Neural progenitor cell (in vitro differentiated cells): ENCODE measurements at regions not wholly inside any gene's neighbourhood (a gene's known extent, or its start where the extent isn't known, plus 50 kb on each side); places are given as distances from the start of the nearest gene placed in this dataset.

Experiments used
- DNase-seq: peaks from one replicate; pipeline ENCODE4 v3.0.0-alpha.2; 2016; ENCODE audit warnings: low spot score
- H2AFZ ChIP-seq: fragments of 200-600 bp; sonication (generic); replicated peaks from 2 replicates; pipeline ENCODE4 v1.6.1; 2016; ENCODE audit warnings: antibody characterized with exemption
- H3F3A ChIP-seq: fragments of 200-600 bp; sonication (generic); 2 replicates; pipeline ENCODE4 v1.6.1; 2016; ENCODE audit warnings: antibody characterized with exemption, low read depth
- H3K27ac ChIP-seq: fragments of 200-600 bp; sonication (generic); 2 replicates; pipeline ENCODE4 v1.5.1; 2016; ENCODE audit warnings: mild to moderate bottlenecking
- H3K27me3 ChIP-seq: fragments of 200-600 bp; sonication (generic); 2 replicates; pipeline ENCODE4 v1.6.1; 2016; ENCODE audit warnings: mild to moderate bottlenecking, moderate library complexity
- H3K36me3 ChIP-seq: fragments of 200-600 bp; sonication (generic); 2 replicates; pipeline ENCODE4 v1.5.1; 2016
- H3K4me1 ChIP-seq: fragments of 200-600 bp; sonication (generic); 2 replicates; pipeline ENCODE4 v1.6.1; 2016; ENCODE audit warnings: mixed run types
- H3K4me2 ChIP-seq: fragments of 200-600 bp; sonication (generic); 2 replicates; pipeline ENCODE4 v1.6.1; 2016
- H3K4me3 ChIP-seq: fragments of 200-600 bp; sonication (generic); 2 replicates; pipeline ENCODE4 v1.5.1; 2016
- H3K79me2 ChIP-seq: fragments of 200-600 bp; sonication (generic); 2 replicates; pipeline ENCODE4 v1.6.1; 2016; ENCODE audit warnings: low read depth
- H3K9ac ChIP-seq: fragments of 200-600 bp; sonication (generic); 2 replicates; pipeline ENCODE4 v1.6.1; 2016
- H3K9me3 ChIP-seq: fragments of 200-600 bp; sonication (generic); 2 replicates; pipeline ENCODE4 v1.5.1; 2016; ENCODE audit warnings: low read depth
- H4K20me1 ChIP-seq: fragments of 200-600 bp; sonication (generic); 2 replicates; pipeline ENCODE4 v1.6.1; 2016; ENCODE audit warnings: low read depth
- H3K27ac Mint-ChIP-seq: 3 replicates; pipeline ENCODE4 v1.8.0; 2021; ENCODE audit warnings: mixed read lengths
- H3K27me3 Mint-ChIP-seq: 2 replicates; pipeline ENCODE4 v1.8.0; 2022; ENCODE audit warnings: low read depth, mild to moderate bottlenecking, inconsistent platforms, moderate library complexity, mixed read lengths; ENCODE audit not compliant: insufficient read depth
- H3K36me3 Mint-ChIP-seq: 3 replicates; pipeline ENCODE4 v1.8.0; 2021; ENCODE audit warnings: mixed read lengths
- H3K4me1 Mint-ChIP-seq: 3 replicates; pipeline ENCODE4 v1.8.0; 2021; ENCODE audit warnings: mixed read lengths
- H3K4me3 Mint-ChIP-seq: 3 replicates; pipeline ENCODE4 v1.8.0; 2021; ENCODE audit warnings: mild to moderate bottlenecking, moderate library complexity, mixed read lengths
- H3K9me3 Mint-ChIP-seq: 3 replicates; pipeline ENCODE4 v1.8.0; 2020; ENCODE audit warnings: mixed read lengths
- CTCF ChIP-seq: fragments of 200-600 bp; sonication (generic); IDR thresholded peaks from 2 replicates; pipeline ENCODE4 v1.5.1; 2017; ENCODE audit warnings: antibody characterized with exemption, mild to moderate bottlenecking
- EZH2 ChIP-seq: fragments of 200-600 bp; sonication (generic); IDR thresholded peaks from 2 replicates; pipeline ENCODE4 v1.6.1; 2017; ENCODE audit warnings: antibody characterized with exemption, mild to moderate bottlenecking, moderate library complexity
- EZH2phosphoT487 ChIP-seq: fragments of 200-600 bp; sonication (generic); IDR thresholded peaks from 2 replicates; pipeline ENCODE4 v1.6.1; 2017; ENCODE audit warnings: antibody characterized with exemption

GRCh38 chr13:44627441-44627840 is 51.3 kb upstream of the TSC22D1 start:
- Mint-ChIP-seq H3K36me3 (no peaks in the 10 kb centered on the region), H3K27ac (no peak overlapping the region), H3K4me3 (no peak overlapping the region), H3K9me3 (peaks cover 6% of the 10 kb centered on the region), H3K27me3 (peaks cover 2% of the 10 kb centered on the region), H3K4me1 (peaks cover 7% of the 10 kb centered on the region)
- H4K20me1 ChIP-seq = no peaks in the 10 kb centered on the region
- TF ChIP-seq EZH2 (no peak), CTCF (no peak), EZH2phosphoT487 (no peak)
- H3K4me3 ChIP-seq = no peak overlapping the region
- H3K36me3 ChIP-seq = no peaks in the 10 kb centered on the region
- DNase-seq = no peak
- H3K9me3 ChIP-seq = no peaks in the 10 kb centered on the region
- H3K9ac ChIP-seq = no peak overlapping the region
- no peak overlapping the region for H3K4me2 ChIP-seq
- no peak overlapping the region for H3K27ac ChIP-seq
- no peaks in the 10 kb centered on the region for H3K79me2 ChIP-seq
- H3F3A ChIP-seq = no peaks in the 10 kb centered on the region
- H3K27me3 ChIP-seq = no peaks in the 10 kb centered on the region
- no peak overlapping the region for H2AFZ ChIP-seq
- peaks cover 8% of the 10 kb centered on the region for H3K4me1 ChIP-seq

- no peaks in the 10 kb centered on the region for H4K20me1 ChIP-seq
- no peaks in the 10 kb centered on the region for H3K36me3 Mint-ChIP-seq
- H3F3A ChIP-seq = peaks cover 2% of the 10 kb centered on the region
- no peak for DNase-seq
- H3K27ac Mint-ChIP-seq = peak overlapping the region; percentile 13
- H3K27ac ChIP-seq = no peak overlapping the region
- H3K4me3 ChIP-seq = no peak overlapping the region
- H2AFZ ChIP-seq = no peak overlapping the region
- peaks cover 2% of the 10 kb centered on the region for H3K27me3 Mint-ChIP-seq
- H3K9ac ChIP-seq = no peak overlapping the region
- no peaks in the 10 kb centered on the region for H3K27me3 ChIP-seq
- peaks cover 6% of the 10 kb centered on the region for H3K9me3 Mint-ChIP-seq
- H3K36me3 ChIP-seq = no peaks in the 10 kb centered on the region
- H3K4me3 Mint-ChIP-seq = no peak overlapping the region
- H3K4me1 Mint-ChIP-seq = peaks cover 18% of the 10 kb centered on the region
- H3K4me2 ChIP-seq = no peak overlapping the region
- TF ChIP-seq CTCF (no peak), EZH2 (no peak), EZH2phosphoT487 (no peak)
- H3K79me2 ChIP-seq = no peaks in the 10 kb centered on the region
- peaks cover 21% of the 10 kb centered on the region for H3K4me1 ChIP-seq
- no peaks in the 10 kb centered on the region for H3K9me3 ChIP-seq
Observed at GRCh38 chr13:44626176-44626575, 50.0 kb upstream of the TSC22D1 start.
